DND-41 (cell line): ENCODE measurements at regions not wholly inside any gene's neighbourhood (a gene's known extent, or its start where the extent isn't known, plus 50 kb on each side); places are given as distances from the start of the nearest gene placed in this dataset.

ENCODE experiments used
- ATAC-seq: fragments of 200-7000 bp; cut with Tn5 transposase; 3 replicates; pipeline ENCODE4 v1.9.1; 2021; ENCODE audit warnings: low read depth; ENCODE audit not compliant: insufficient read depth
- DNase-seq: peaks from one replicate; pipeline ENCODE4 v3.0.0-alpha.2; 2020
- H2AFZ ChIP-seq: 2 replicates; pipeline ENCODE4 v1.6.0; 2012; ENCODE audit warnings: low read depth, low read length
- H3K27ac ChIP-seq: 2 replicates; pipeline ENCODE4 v1.5.1; 2012; ENCODE audit warnings: low read length, inconsistent platforms
- H3K27me3 ChIP-seq: fragments of 200-600 bp; sonication (generic); 2 replicates; pipeline ENCODE4 v1.6.0; 2012; ENCODE audit warnings: low read length, mild to moderate bottlenecking, inconsistent platforms; ENCODE audit not compliant: insufficient read depth, poor library complexity
- H3K36me3 ChIP-seq: 2 replicates; pipeline ENCODE4 v1.5.1; 2012; ENCODE audit warnings: low read length, inconsistent platforms; ENCODE audit not compliant: insufficient read depth
- H3K4me1 ChIP-seq: 2 replicates; pipeline ENCODE4 v1.5.1; 2012; ENCODE audit warnings: mild to moderate bottlenecking, low read length; ENCODE audit not compliant: insufficient read depth
- H3K4me2 ChIP-seq: 2 replicates; pipeline ENCODE4 v1.6.0; 2012; ENCODE audit warnings: mild to moderate bottlenecking, moderate library complexity, low read length, inconsistent platforms; ENCODE audit not compliant: insufficient read depth
- H3K4me3 ChIP-seq, 2 experiments: fragments of 200-600 bp in 1 of 2; shearing (Covaris generic) in 1 of 2; 2 replicates each; pipeline ENCODE4 v1.5.1; 2012 to 2016; ENCODE audit warnings: inconsistent platforms in 2 of 2, low read length in 2 of 2, mild to moderate bottlenecking in 2 of 2, low read depth in 1 of 2, moderate library complexity in 1 of 2
- H3K79me2 ChIP-seq: 2 replicates; pipeline ENCODE4 v1.6.0; 2012; ENCODE audit warnings: low read length, inconsistent platforms; ENCODE audit not compliant: insufficient read depth
- H3K9ac ChIP-seq: 2 replicates; pipeline ENCODE4 v1.6.0; 2012; ENCODE audit warnings: low read depth, mild to moderate bottlenecking, inconsistent platforms, low read length, moderate library complexity
- H3K9me3 ChIP-seq: 2 replicates; pipeline ENCODE4 v1.5.1; 2012; ENCODE audit warnings: low read length, moderate library complexity, mild to moderate bottlenecking, inconsistent platforms; ENCODE audit not compliant: insufficient read depth, severe bottlenecking
- H4K20me1 ChIP-seq: 2 replicates; pipeline ENCODE4 v1.6.0; 2012; ENCODE audit warnings: low read length; ENCODE audit not compliant: insufficient read depth
- CTCF ChIP-seq: IDR thresholded peaks from 2 replicates; pipeline ENCODE4 v1.5.1; 2012; ENCODE audit warnings: borderline replicate concordance, low read length, moderate library complexity, mild to moderate bottlenecking; ENCODE audit not compliant: poor library complexity, severe bottlenecking; ENCODE audit errors: extremely low read depth
- EZH2 ChIP-seq: IDR thresholded peaks from 3 replicates; pipeline ENCODE4 v1.6.1; 2012; ENCODE audit warnings: borderline replicate concordance, low read depth, mild to moderate bottlenecking, moderate library complexity, low read length, inconsistent platforms; ENCODE audit not compliant: severe bottlenecking

DNA sequence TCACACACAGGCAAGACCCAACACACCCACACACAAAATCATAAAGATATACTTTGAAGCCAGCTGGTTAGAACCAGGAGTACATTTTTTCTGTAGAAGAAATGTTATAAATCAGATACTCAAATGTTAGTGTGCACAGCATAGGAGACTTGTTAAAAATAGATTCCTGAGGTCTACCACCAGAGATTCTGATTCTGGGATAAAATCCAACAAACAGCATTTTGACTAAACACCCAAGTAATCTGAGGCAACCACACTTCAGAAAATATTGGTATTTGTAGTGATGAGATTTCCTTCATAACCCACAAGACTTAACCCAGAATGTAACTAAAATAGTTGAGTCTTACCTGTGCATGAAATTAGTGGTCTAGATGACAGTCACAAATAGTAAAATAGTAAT is 301.8 kb downstream of the HNRNPD start:
- ATAC-seq: no peak
- Histone ChIP-seq H3K9me3 (no peaks in the 10 kb centered on the region), H4K20me1 (no peaks in the 10 kb centered on the region; the same call in 1 of the 2 replicates)

GRCh38 chr4:82069883-82070638 is 303.7 kb downstream of the HNRNPD start:
- Histone ChIP-seq H3K4me1 (no peaks in the 10 kb centered on the region), H3K36me3 (no peaks in the 10 kb centered on the region), H2AFZ (no peak overlapping the region), H3K9me3 (no peaks in the 10 kb centered on the region), H4K20me1 (no peaks in the 10 kb centered on the region; the same call in 1 of the 2 replicates), H3K9ac (no peak overlapping the region), H3K27me3 (no peaks in the 10 kb centered on the region), H3K4me3 (no peak overlapping the region), H3K79me2 (no peaks in the 10 kb centered on the region), H3K27ac (no peak overlapping the region), H3K4me2 (no peak overlapping the region)
- ATAC-seq (no peak), DNase-seq (no peak)
- TF ChIP-seq CTCF (no peak), EZH2 (no peak)

More for the DNA sequence above, 301.8 kb downstream of the HNRNPD start:
- Histone ChIP-seq H3K36me3 (no peaks in the 10 kb centered on the region), H3K4me1 (no peaks in the 10 kb centered on the region), H3K4me2 (no peak overlapping the region), H3K4me3 (no peak overlapping the region), H3K9ac (no peak overlapping the region), H2AFZ (no peak overlapping the region), H3K27ac (no peak overlapping the region), H3K27me3 (no peaks in the 10 kb centered on the region), H3K79me2 (no peaks in the 10 kb centered on the region)
- DNase-seq: no peak
- no peak for TF ChIP-seq CTCF
- no peak for TF ChIP-seq EZH2

GRCh38 chr4:82063017-82063416 is 310.8 kb downstream of the HNRNPD start:
- H3K79me2 ChIP-seq: no peaks in the 10 kb centered on the region
- no peaks in the 10 kb centered on the region for H3K36me3 ChIP-seq
- no peak overlapping the region for H3K4me3 ChIP-seq
- no peak overlapping the region for H3K4me2 ChIP-seq
- no peaks in the 10 kb centered on the region for H3K4me1 ChIP-seq
- no peaks in the 10 kb centered on the region for H3K9me3 ChIP-seq
- ATAC-seq (no peak), DNase-seq (no peak)
- H3K27me3 ChIP-seq: no peaks in the 10 kb centered on the region
- no peak overlapping the region for H3K27ac ChIP-seq
- H3K9ac ChIP-seq: no peak overlapping the region
- H2AFZ ChIP-seq: no peak overlapping the region
- TF ChIP-seq CTCF (no peak), EZH2 (no peak)
- H4K20me1 ChIP-seq: no peaks in the 10 kb centered on the region
